Neural crest cell (in vitro differentiated cells): ENCODE measurements at regions not wholly inside any gene's neighbourhood (a gene's known extent, or its start where the extent isn't known, plus 50 kb on each side); places are given as distances from the start of the nearest gene placed in this dataset.

Experiments used
- DNase-seq: peaks from one replicate; pipeline ENCODE4 v3.0.0; 2021; ENCODE audit warnings: low read depth, mixed read lengths, low spot score
- H3K27ac Mint-ChIP-seq: one replicate; pipeline ENCODE4 v1.8.0; 2021; ENCODE audit warnings: mild to moderate bottlenecking, mixed read lengths; ENCODE audit not compliant: unreplicated experiment
- H3K27me3 Mint-ChIP-seq: 2 replicates; pipeline ENCODE4 v1.8.0; 2021; ENCODE audit warnings: low read depth, mild to moderate bottlenecking, mixed read lengths
- H3K36me3 Mint-ChIP-seq: 2 replicates; pipeline ENCODE4 v1.8.0; 2021; ENCODE audit warnings: low read depth, mild to moderate bottlenecking, mixed read lengths
- H3K4me1 Mint-ChIP-seq: 2 replicates; pipeline ENCODE4 v1.8.0; 2021; ENCODE audit warnings: mixed read lengths
- H3K4me3 Mint-ChIP-seq: one replicate; pipeline ENCODE4 v1.8.0; 2021; ENCODE audit warnings: mild to moderate bottlenecking, mixed read lengths
- H3K9me3 Mint-ChIP-seq: 2 replicates; pipeline ENCODE4 v1.8.0; 2021; ENCODE audit warnings: mixed read lengths
- TF ChIP-seq, protein P1 (sequence below): fragments of 200-600 bp; sonication (generic); conservative IDR thresholded peaks from 2 replicates; pipeline ENCODE4 v1.5.0; 2021; ENCODE audit warnings: antibody characterized with exemption, mild to moderate bottlenecking

DNA sequence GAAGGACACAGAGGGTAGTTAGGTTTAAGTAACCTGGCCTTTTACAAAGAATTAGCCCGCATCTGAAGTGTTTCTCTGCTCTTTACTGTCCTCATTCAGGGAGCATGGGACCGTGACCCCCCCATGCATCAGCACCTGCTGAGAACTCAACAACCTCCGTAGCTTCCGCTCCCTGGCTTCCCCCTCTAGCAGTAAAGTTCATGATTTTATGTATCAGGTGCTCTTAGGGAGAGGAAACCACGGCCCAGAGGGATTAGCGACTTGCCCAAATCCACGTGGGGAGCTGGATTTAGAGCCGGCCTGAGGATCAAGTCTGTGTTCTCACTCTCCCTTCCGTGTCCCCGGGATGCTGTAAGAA is 284.6 kb upstream of the GATB start:
- TF ChIP-seq, protein P1, sequence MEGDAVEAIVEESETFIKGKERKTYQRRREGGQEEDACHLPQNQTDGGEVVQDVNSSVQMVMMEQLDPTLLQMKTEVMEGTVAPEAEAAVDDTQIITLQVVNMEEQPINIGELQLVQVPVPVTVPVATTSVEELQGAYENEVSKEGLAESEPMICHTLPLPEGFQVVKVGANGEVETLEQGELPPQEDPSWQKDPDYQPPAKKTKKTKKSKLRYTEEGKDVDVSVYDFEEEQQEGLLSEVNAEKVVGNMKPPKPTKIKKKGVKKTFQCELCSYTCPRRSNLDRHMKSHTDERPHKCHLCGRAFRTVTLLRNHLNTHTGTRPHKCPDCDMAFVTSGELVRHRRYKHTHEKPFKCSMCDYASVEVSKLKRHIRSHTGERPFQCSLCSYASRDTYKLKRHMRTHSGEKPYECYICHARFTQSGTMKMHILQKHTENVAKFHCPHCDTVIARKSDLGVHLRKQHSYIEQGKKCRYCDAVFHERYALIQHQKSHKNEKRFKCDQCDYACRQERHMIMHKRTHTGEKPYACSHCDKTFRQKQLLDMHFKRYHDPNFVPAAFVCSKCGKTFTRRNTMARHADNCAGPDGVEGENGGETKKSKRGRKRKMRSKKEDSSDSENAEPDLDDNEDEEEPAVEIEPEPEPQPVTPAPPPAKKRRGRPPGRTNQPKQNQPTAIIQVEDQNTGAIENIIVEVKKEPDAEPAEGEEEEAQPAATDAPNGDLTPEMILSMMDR: no peak
- DNase-seq: no peak
- Mint-ChIP-seq H3K9me3 (peaks cover 7% of the 10 kb centered on the region), H3K36me3 (no peaks in the 10 kb centered on the region), H3K4me1 (peaks cover 4% of the 10 kb centered on the region), H3K27ac (no peak overlapping the region), H3K27me3 (peaks cover 60% of the 10 kb centered on the region), H3K4me3 (no peak overlapping the region)

DNA sequence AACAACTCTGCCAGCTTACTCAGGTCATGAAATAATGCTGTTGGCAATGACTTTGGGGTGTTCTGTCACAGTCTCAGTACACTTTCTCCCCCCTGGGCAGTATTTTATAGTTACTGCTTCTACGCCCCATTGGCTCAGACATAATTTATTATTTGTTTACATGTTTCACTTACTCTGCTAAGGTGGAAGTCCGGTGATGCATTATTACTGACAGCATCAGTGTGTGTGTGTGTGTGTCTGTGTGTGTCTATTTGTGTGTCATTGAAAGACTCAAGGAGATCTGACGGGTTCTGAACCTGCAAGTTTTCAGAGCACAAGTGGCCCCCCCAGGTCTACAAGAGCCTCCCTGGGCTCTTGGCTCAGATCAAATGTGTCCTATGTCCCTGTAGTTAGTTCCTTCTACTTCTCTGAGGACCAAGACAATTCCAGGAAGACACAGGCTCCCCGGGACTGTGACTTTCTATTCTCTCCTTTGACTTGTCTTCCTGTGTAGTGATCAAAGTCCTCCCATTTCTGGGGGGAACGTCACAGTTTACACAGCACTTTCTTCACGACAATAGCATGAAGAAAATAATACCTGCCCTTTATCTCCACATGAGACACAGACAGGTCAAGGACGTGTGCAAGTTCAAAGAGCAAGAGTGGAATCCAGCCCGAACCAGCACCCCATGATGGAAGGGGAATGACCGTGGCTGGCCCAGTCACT is 283.7 kb upstream of the GATB start:
- Mint-ChIP-seq H3K9me3 (peaks cover 7% of the 10 kb centered on the region), H3K27ac (no peak overlapping the region), H3K36me3 (no peaks in the 10 kb centered on the region), H3K4me1 (peaks cover 4% of the 10 kb centered on the region), H3K4me3 (no peak overlapping the region), H3K27me3 (peaks cover 54% of the 10 kb centered on the region)
- TF ChIP-seq, protein P1: no peak
- no peak for DNase-seq

DNA sequence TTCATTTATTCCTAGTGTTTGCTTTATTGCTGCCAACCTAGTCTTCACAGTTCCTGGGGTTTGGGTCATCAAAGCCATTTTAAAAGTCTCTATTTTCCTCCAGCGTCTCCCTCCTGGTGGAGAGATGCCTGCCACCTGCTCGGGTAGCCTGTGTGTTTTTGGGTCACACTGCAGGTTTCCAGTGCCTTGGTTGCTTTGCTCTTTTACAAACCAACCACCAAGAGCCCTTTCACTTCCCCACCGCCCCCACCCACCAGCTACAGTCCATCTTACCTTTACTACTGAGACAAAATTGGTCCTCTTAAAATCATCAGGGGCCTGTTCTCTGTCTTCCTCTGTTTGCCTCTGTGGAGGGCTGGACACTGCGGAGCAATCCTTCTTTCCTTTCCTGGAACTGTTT is 280.5 kb upstream of the GATB start:
- no peak overlapping the region for H3K27ac Mint-ChIP-seq

DNA sequence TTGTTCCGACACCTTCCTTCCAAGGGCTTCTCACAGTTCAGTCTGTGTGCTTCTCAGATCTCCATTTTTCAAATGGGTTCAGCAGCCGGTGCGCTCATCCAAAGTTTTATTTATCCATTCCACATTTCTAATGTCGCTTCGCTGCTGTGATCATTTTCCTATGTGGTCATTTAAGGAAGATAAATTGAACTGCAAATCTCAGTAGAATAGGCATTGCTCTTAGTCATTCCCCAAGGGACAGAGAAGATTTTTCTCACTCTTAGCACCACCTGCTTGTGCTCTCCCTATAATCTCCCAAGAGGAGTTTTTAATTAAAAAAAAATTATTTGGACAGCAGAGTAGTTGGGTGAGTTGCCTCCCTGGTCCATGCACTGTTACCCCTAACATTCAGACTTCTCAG is 278.9 kb upstream of the GATB start:
- Mint-ChIP-seq H3K4me3 (no peak overlapping the region), H3K27me3 (peaks cover 18% of the 10 kb centered on the region), H3K27ac (no peak overlapping the region), H3K4me1 (no peaks in the 10 kb centered on the region), H3K9me3 (peaks cover 7% of the 10 kb centered on the region), H3K36me3 (no peaks in the 10 kb centered on the region)
- DNase-seq: no peak
- TF ChIP-seq, protein P1: no peak

More for the DNA sequence above, 280.5 kb upstream of the GATB start:
- TF ChIP-seq, protein P1: no peak
- Mint-ChIP-seq H3K36me3 (no peaks in the 10 kb centered on the region), H3K27me3 (peaks cover 31% of the 10 kb centered on the region), H3K9me3 (peaks cover 7% of the 10 kb centered on the region), H3K4me1 (peaks cover 4% of the 10 kb centered on the region), H3K4me3 (no peak overlapping the region)
- no peak for DNase-seq

DNA sequence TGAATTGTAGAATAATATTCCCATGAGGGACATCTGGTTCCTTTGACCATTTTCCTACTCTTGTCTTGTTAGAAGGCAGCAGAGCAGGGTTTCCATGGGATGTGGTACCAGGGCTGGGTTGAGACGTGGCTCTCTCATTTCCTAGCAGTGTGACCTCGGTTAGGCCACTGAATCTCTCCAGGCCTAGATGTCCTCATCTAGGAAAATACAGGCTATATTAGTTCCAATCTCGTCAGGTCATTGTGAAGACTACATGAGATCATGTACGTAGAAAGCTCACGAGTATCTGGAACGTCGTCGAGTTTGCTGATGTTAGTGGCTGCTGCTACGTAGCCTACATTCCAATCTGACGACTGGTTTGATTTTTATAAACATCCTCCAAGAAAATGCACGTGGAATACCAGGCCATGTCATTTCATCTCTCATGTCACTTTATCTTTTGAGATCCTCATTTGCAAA is 278.2 kb upstream of the GATB start:
- Mint-ChIP-seq H3K4me3 (no peak overlapping the region), H3K27me3 (peaks cover 12% of the 10 kb centered on the region), H3K36me3 (no peaks in the 10 kb centered on the region), H3K4me1 (no peaks in the 10 kb centered on the region), H3K27ac (no peak overlapping the region), H3K9me3 (peaks cover 7% of the 10 kb centered on the region)
- DNase-seq: no peak
- TF ChIP-seq, protein P1: no peak
